Colonic mucosa (tissue), 4 donors: ENCODE measurements at regions not wholly inside any gene's neighbourhood (a gene's known extent, or its start where the extent isn't known, plus 50 kb on each side); places are given as distances from the start of the nearest gene placed in this dataset.
A peak's percentile ranks its signal among the peaks of the same experiment; 100 is the strongest.

Experiments used
- DNase-seq: peaks from one replicate; pipeline ENCODE4 v3.0.0-alpha.2; 2020
- H3K27ac ChIP-seq: fragments of 200-600 bp; one replicate; pipeline ENCODE4 v1.8.0; 2021
- H3K27me3 ChIP-seq: fragments of 200-600 bp; one replicate; pipeline ENCODE4 v1.8.0; 2021
- H3K36me3 ChIP-seq: fragments of 200-600 bp; one replicate; pipeline ENCODE4 v1.8.0; 2021
- H3K4me1 ChIP-seq: fragments of 200-600 bp; one replicate; pipeline ENCODE4 v1.8.0; 2021; ENCODE audit warnings: mild to moderate bottlenecking
- H3K4me3 ChIP-seq: fragments of 200-600 bp; one replicate; pipeline ENCODE4 v1.8.0; 2021
- H3K9ac ChIP-seq, 2 donors: one replicate each; pipeline ENCODE4 v1.7.0; 2013; ENCODE audit warnings: control low read depth in 2 of 2, low read depth in 2 of 2, low read length in 2 of 2
- H3K9me3 ChIP-seq: fragments of 200-600 bp; one replicate; pipeline ENCODE4 v1.8.0; 2021
- intact Hi-C: fragments of 100-400 bp; cut with DNase I; formaldehyde crosslinking; loops from one replicate; pipeline ENCODE4 v1.14.1; 2022
- TF ChIP-seq, protein P1 (sequence below): fragments of 200-600 bp; IDR thresholded peaks from one replicate; pipeline ENCODE4 v1.8.0; 2022; ENCODE audit warnings: antibody characterized with exemption, mild to moderate bottlenecking
- donor health status: healthy.
- donor health status: DM: no; HTN: no; CAD: no.
- donor health status: DM: no; HTN: no; CAD: no.

GRCh38 chr21:41566500-41567014, 58.6 kb upstream of the TMPRSS2 start:
- peak overlapping the region; percentile 90 for H3K27ac ChIP-seq
- no peak overlapping the region for H3K4me3 ChIP-seq
- H3K27me3 ChIP-seq, result no peaks in the 10 kb centered on the region
- intact Hi-C loops, result no loop called here
- DNase-seq, result peak; percentile 78
- no peaks in the 10 kb centered on the region for H3K9me3 ChIP-seq
- peaks cover 19% of the 10 kb centered on the region for H3K4me1 ChIP-seq
- H3K9ac ChIP-seq, result peak overlapping the region; percentile 45 to 56
- H3K36me3 ChIP-seq, result no peaks in the 10 kb centered on the region
- TF ChIP-seq, protein P1, sequence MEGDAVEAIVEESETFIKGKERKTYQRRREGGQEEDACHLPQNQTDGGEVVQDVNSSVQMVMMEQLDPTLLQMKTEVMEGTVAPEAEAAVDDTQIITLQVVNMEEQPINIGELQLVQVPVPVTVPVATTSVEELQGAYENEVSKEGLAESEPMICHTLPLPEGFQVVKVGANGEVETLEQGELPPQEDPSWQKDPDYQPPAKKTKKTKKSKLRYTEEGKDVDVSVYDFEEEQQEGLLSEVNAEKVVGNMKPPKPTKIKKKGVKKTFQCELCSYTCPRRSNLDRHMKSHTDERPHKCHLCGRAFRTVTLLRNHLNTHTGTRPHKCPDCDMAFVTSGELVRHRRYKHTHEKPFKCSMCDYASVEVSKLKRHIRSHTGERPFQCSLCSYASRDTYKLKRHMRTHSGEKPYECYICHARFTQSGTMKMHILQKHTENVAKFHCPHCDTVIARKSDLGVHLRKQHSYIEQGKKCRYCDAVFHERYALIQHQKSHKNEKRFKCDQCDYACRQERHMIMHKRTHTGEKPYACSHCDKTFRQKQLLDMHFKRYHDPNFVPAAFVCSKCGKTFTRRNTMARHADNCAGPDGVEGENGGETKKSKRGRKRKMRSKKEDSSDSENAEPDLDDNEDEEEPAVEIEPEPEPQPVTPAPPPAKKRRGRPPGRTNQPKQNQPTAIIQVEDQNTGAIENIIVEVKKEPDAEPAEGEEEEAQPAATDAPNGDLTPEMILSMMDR, result no peak

- Histone ChIP-seq H3K27ac (peak overlapping the region; percentile 90), H3K4me3 (no peak overlapping the region), H3K36me3 (no peaks in the 10 kb centered on the region), H3K4me1 (peaks cover 19% of the 10 kb centered on the region), H3K9me3 (no peaks in the 10 kb centered on the region), H3K27me3 (no peaks in the 10 kb centered on the region), H3K9ac (peak overlapping the region in 1 of 2 donors; percentile 30)
- TF ChIP-seq, protein P1, result no peak
- intact Hi-C loops, result no loop called here
- DNase-seq, result no peak
These were observed 57.6 kb upstream of the TMPRSS2 start for GRCh38 chr21:41565550-41565949.

DNA sequence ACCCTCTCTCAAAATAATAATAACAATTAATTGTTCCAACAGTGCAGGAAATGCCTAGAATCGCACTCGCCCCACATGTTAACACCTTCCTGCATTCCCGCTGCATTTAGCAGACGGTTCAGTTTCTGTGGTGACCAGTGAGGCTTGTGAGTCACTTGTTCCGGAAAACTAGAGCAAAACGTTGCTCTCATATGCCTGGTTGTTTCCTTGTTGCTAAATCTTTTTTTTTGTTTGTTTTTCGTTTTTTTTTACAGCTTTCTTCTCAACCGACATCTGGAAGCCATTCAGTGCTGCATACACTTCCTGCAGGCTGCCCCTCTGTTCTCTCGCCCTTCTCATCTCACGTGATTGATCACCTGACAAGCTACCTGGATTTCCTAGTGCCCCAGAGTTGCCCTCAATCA, 56.9 kb upstream of the TMPRSS2 start:
- peak; percentile 86 for DNase-seq
- peaks cover 19% of the 10 kb centered on the region for H3K4me1 ChIP-seq
- intact Hi-C loops, result no loop called here

DNA sequence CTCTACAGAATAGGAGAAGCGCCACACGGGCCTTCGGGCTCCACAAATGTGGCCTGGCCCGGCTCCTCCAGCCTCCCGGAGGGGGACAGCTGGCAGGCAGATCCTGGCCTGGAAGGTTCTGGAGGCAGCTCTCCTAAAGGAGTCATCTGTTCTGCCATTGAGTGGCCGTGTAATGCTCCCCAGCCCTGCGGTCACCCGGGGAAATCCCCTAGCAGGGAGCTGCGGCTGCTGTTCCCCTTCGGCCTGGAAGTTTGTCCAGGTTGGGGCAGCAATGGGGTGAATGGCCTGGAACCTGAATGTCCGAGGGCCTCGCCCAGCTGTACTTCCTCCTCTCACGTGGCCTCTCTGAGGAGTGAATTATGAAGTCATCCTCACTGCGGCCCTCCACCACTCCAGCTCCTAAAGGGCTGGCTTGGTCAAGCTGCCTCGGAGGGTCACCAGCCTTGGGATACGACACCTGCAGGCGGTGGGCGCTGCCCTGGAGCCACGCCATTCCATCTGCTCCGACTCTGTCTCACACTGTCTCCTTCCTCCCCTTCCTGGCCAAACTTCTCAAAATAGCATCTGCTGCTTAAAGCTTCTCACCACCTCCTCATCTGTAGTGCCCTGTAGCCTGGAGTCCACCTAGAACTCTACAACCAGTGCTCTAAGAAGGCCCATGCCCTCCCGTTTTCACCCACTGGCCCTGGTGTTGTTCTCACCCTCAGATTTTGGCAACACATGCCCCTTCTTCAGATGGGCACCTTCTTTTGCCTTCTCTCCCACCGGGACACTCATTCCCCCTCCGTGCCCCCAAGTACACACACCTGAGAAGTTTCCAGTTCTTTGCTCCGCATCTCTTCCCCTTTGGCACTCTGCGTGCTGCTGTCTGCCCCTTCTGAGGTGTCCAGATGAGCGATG, 54.4 kb upstream of the TMPRSS2 start:
- Histone ChIP-seq H3K36me3 (no peaks in the 10 kb centered on the region), H3K27me3 (no peaks in the 10 kb centered on the region), H3K4me3 (no peak overlapping the region), H3K4me1 (peaks cover 16% of the 10 kb centered on the region), H3K9ac (peak overlapping the region in 1 of 2 donors; percentile 44), H3K27ac (peak overlapping the region; percentile 39), H3K9me3 (no peaks in the 10 kb centered on the region)
- TF ChIP-seq, protein P1, result no peak
- intact Hi-C loops, result no loop called here
- no peak for DNase-seq

More for the DNA sequence above, 56.9 kb upstream of the TMPRSS2 start:
- Histone ChIP-seq H3K4me3 (no peak overlapping the region), H3K9ac (peak overlapping the region in 1 of 2 donors; percentile 59), H3K27ac (peak overlapping the region; percentile 90), H3K27me3 (no peaks in the 10 kb centered on the region), H3K9me3 (no peaks in the 10 kb centered on the region), H3K36me3 (no peaks in the 10 kb centered on the region)
- TF ChIP-seq, protein P1, result no peak

DNA sequence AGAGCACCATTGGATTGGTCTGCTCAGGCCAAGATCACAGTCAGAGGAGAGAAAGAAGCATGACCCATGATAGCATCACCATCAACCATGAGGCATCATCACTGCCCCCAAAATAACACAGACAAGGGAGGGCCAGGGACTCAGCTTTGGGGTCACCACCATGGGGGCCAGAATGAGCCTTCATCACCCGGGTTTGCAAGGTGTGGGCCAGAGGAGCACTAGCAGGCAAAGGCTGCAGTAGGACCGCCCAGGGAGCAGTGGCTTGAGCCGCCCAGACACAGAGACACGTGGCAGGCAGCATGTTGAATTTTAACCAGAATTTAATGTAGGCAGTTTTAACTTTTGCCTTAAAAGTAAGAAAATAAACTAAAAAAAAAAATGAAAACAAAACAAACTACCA, 53.7 kb upstream of the TMPRSS2 start:
- H3K4me1 ChIP-seq, result peaks cover 16% of the 10 kb centered on the region
- no peaks in the 10 kb centered on the region for H3K27me3 ChIP-seq
- H3K9me3 ChIP-seq, result no peaks in the 10 kb centered on the region
- TF ChIP-seq, protein P1, result no peak
- no peaks in the 10 kb centered on the region for H3K36me3 ChIP-seq
- H3K9ac ChIP-seq, result peak overlapping the region in 1 of 2 donors; percentile 44
- intact Hi-C loops, result no loop called here
- DNase-seq, result no peak
- peak overlapping the region; percentile 39 for H3K27ac ChIP-seq
- H3K4me3 ChIP-seq, result no peak overlapping the region
